ENCODE measurements at regions not wholly inside any gene's neighbourhood (a gene's known extent, or its start where the extent isn't known, plus 50 kb on each side); places are given as distances from the start of the nearest gene placed in this dataset.

GRCh38 chr14:98187281-98187680, 1084.7 kb downstream of the BCL11B start:
- H3K27me3 ChIP-seq (ENCODE audit: insufficient read depth, low read length) = no peaks in the 10 kb centered on the region
- FAIRE-seq = no peak
- no peaks in the 10 kb centered on the region for H3K9me3 ChIP-seq (ENCODE audit: insufficient read depth, low read depth, low read length)
- DNase-seq (ENCODE audit: low read depth) = no peak
- H3K27ac ChIP-seq (ENCODE audit: low read depth, low read length) = no peak overlapping the region
- no peak overlapping the region for H3K27ac Mint-ChIP-seq (ENCODE audit: unreplicated experiment)
- H3K79me2 ChIP-seq (ENCODE audit: insufficient read depth, low read length) = no peaks in the 10 kb centered on the region
- H3K9ac ChIP-seq (ENCODE audit: low read length) = no peak overlapping the region
- no peak overlapping the region for H3K4me2 ChIP-seq (ENCODE audit: low read length)
- peaks cover 11% of the 10 kb centered on the region for H3K4me1 Mint-ChIP-seq (ENCODE audit: low read depth, unreplicated experiment)
- H3K4me1 ChIP-seq (ENCODE audit: insufficient read depth, low read length) = peaks cover 13% of the 10 kb centered on the region
- TF ChIP-seq EZH2 (IDR thresholded peaks at IDR 0.05; ENCODE audit: insufficient read depth, low read length) (no peak), CTCF (IDR thresholded peaks at IDR 0.05; ENCODE audit: insufficient read depth, low read depth, low read length) (no peak)
- H3K9me3 Mint-ChIP-seq (ENCODE audit: unreplicated experiment) = no peaks in the 10 kb centered on the region
- H4K20me1 ChIP-seq (ENCODE audit: insufficient read depth, low read length) = no peaks in the 10 kb centered on the region
- no peaks in the 10 kb centered on the region for H3K36me3 ChIP-seq (ENCODE audit: insufficient read depth, low read length)
- no peaks in the 10 kb centered on the region for H3K36me3 Mint-ChIP-seq (ENCODE audit: low read depth, unreplicated experiment)
- no peak overlapping the region for H2AFZ ChIP-seq (ENCODE audit: low read depth, low read length)
- H3K4me3 Mint-ChIP-seq (ENCODE audit: unreplicated experiment) = no peak overlapping the region
- no peak overlapping the region for H3K4me3 ChIP-seq (ENCODE audit: insufficient read depth, low read depth, low read length)
- H3K27me3 Mint-ChIP-seq (ENCODE audit: low read depth, unreplicated experiment) = peaks cover 7% of the 10 kb centered on the region

GRCh38 chr14:98189062-98189461, 1082.9 kb downstream of the BCL11B start:
- Mint-ChIP-seq H3K4me1 (ENCODE audit: low read depth, unreplicated experiment) (no peaks in the 10 kb centered on the region), H3K9me3 (ENCODE audit: unreplicated experiment) (no peaks in the 10 kb centered on the region), H3K27ac (ENCODE audit: unreplicated experiment) (no peak overlapping the region), H3K4me3 (ENCODE audit: unreplicated experiment) (no peak overlapping the region), H3K36me3 (ENCODE audit: low read depth, unreplicated experiment) (no peaks in the 10 kb centered on the region), H3K27me3 (ENCODE audit: low read depth, unreplicated experiment) (peaks cover 11% of the 10 kb centered on the region)
- FAIRE-seq (no peak), DNase-seq (ENCODE audit: low read depth) (no peak)
- H3K27ac ChIP-seq (ENCODE audit: low read depth, low read length) = no peak overlapping the region
- no peaks in the 10 kb centered on the region for H3K27me3 ChIP-seq (ENCODE audit: insufficient read depth, low read length)
- H3K4me1 ChIP-seq (ENCODE audit: insufficient read depth, low read length) = no peaks in the 10 kb centered on the region
- H3K36me3 ChIP-seq (ENCODE audit: insufficient read depth, low read length) = no peaks in the 10 kb centered on the region
- no peak overlapping the region for H3K4me3 ChIP-seq (ENCODE audit: insufficient read depth, low read depth, low read length)
- H3K4me2 ChIP-seq (ENCODE audit: low read length) = no peak overlapping the region
- H3K79me2 ChIP-seq (ENCODE audit: insufficient read depth, low read length) = no peaks in the 10 kb centered on the region
- H3K9ac ChIP-seq (ENCODE audit: low read length) = no peak overlapping the region
- no peak overlapping the region for H2AFZ ChIP-seq (ENCODE audit: low read depth, low read length)
- TF ChIP-seq CTCF (IDR thresholded peaks at IDR 0.05; ENCODE audit: insufficient read depth, low read depth, low read length) = no peak
- TF ChIP-seq EZH2 (IDR thresholded peaks at IDR 0.05; ENCODE audit: insufficient read depth, low read length) = no peak
- H4K20me1 ChIP-seq (ENCODE audit: insufficient read depth, low read length) = no peaks in the 10 kb centered on the region
- H3K9me3 ChIP-seq (ENCODE audit: insufficient read depth, low read depth, low read length) = no peaks in the 10 kb centered on the region

GRCh38 chr14:98189511-98189910, 1082.5 kb downstream of the BCL11B start:
- Histone ChIP-seq H2AFZ (ENCODE audit: low read depth, low read length) (no peak overlapping the region), H3K27me3 (ENCODE audit: insufficient read depth, low read length) (no peaks in the 10 kb centered on the region), H3K79me2 (ENCODE audit: insufficient read depth, low read length) (no peaks in the 10 kb centered on the region), H3K36me3 (ENCODE audit: insufficient read depth, low read length) (no peaks in the 10 kb centered on the region), H3K9me3 (ENCODE audit: insufficient read depth, low read depth, low read length) (no peaks in the 10 kb centered on the region), H3K4me3 (ENCODE audit: insufficient read depth, low read depth, low read length) (no peak overlapping the region), H3K4me2 (ENCODE audit: low read length) (no peak overlapping the region), H3K4me1 (ENCODE audit: insufficient read depth, low read length) (no peaks in the 10 kb centered on the region), H4K20me1 (ENCODE audit: insufficient read depth, low read length) (no peaks in the 10 kb centered on the region), H3K27ac (ENCODE audit: low read depth, low read length) (no peak overlapping the region), H3K9ac (ENCODE audit: low read length) (no peak overlapping the region)
- Mint-ChIP-seq H3K4me1 (ENCODE audit: low read depth, unreplicated experiment) (no peaks in the 10 kb centered on the region), H3K27me3 (ENCODE audit: low read depth, unreplicated experiment) (peaks cover 14% of the 10 kb centered on the region), H3K36me3 (ENCODE audit: low read depth, unreplicated experiment) (no peaks in the 10 kb centered on the region), H3K4me3 (ENCODE audit: unreplicated experiment) (no peak overlapping the region), H3K9me3 (ENCODE audit: unreplicated experiment) (no peaks in the 10 kb centered on the region), H3K27ac (ENCODE audit: unreplicated experiment) (no peak overlapping the region)
- no peak for FAIRE-seq
- no peak for TF ChIP-seq CTCF (IDR thresholded peaks at IDR 0.05; ENCODE audit: insufficient read depth, low read depth, low read length)
- TF ChIP-seq EZH2 (IDR thresholded peaks at IDR 0.05; ENCODE audit: insufficient read depth, low read length) = no peak
- no peak for DNase-seq (ENCODE audit: low read depth)

Measured in astrocyte (in vitro differentiated cells and primary cell).